ENCODE measurements at regions not wholly inside any gene's neighbourhood (a gene's known extent, or its start where the extent isn't known, plus 50 kb on each side); places are given as distances from the start of the nearest gene placed in this dataset.

DNA sequence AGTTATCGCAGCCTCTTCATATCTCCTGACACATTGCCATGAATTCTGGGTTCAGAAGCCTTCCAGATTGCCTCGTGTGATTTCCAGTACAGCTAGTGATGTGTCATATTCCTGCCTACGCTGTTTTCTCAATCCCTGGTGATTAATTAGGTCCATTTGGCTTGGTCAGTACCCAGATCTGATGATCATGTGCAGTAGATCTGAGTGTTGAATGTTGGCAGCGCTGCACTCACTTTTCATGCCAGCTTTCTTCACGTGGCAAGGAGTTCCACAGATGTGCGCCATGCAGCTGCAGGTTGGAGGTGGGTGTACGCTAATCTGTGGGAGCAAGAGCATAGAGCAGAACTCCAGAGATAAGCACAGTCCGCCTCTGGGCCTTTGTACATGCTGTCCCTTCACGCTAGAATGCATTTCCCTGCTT, 86.9 kb upstream of the COL6A5 start:
- H3K4me3 ChIP-seq, result no peak overlapping the region
- ATAC-seq (peak; percentile 60 to 77 (median 66)), DNase-seq (peak in 4 of 5 donors; percentile 14 to 39 (median 24))
- TF ChIP-seq, protein P1, sequence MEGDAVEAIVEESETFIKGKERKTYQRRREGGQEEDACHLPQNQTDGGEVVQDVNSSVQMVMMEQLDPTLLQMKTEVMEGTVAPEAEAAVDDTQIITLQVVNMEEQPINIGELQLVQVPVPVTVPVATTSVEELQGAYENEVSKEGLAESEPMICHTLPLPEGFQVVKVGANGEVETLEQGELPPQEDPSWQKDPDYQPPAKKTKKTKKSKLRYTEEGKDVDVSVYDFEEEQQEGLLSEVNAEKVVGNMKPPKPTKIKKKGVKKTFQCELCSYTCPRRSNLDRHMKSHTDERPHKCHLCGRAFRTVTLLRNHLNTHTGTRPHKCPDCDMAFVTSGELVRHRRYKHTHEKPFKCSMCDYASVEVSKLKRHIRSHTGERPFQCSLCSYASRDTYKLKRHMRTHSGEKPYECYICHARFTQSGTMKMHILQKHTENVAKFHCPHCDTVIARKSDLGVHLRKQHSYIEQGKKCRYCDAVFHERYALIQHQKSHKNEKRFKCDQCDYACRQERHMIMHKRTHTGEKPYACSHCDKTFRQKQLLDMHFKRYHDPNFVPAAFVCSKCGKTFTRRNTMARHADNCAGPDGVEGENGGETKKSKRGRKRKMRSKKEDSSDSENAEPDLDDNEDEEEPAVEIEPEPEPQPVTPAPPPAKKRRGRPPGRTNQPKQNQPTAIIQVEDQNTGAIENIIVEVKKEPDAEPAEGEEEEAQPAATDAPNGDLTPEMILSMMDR (IDR thresholded peaks at IDR 0.05), result no peak
- no peak for TF ChIP-seq POLR2A (IDR thresholded peaks at IDR 0.05)
- WGBS, 4 donors, result 44 to 59% (median 53%) methylated on average over 9 of the region's 9 CpGs
- peaks cover 0 to 6% (median 0%) of the 10 kb centered on the region in 9 donors for H3K27me3 ChIP-seq
- H3K27ac ChIP-seq, result peak overlapping the region in 4 of 12 donors; percentile 22 to 75 (median 49)
- intact Hi-C loops (cut with DNase I), result no loop called here
- H3K36me3 ChIP-seq, result no peaks in the 10 kb centered on the region
- H3K4me1 ChIP-seq, result peaks cover 0 to 28% (median 2%) of the 10 kb centered on the region in 12 donors
- H3K9me3 ChIP-seq, result no peaks in the 10 kb centered on the region

DNA sequence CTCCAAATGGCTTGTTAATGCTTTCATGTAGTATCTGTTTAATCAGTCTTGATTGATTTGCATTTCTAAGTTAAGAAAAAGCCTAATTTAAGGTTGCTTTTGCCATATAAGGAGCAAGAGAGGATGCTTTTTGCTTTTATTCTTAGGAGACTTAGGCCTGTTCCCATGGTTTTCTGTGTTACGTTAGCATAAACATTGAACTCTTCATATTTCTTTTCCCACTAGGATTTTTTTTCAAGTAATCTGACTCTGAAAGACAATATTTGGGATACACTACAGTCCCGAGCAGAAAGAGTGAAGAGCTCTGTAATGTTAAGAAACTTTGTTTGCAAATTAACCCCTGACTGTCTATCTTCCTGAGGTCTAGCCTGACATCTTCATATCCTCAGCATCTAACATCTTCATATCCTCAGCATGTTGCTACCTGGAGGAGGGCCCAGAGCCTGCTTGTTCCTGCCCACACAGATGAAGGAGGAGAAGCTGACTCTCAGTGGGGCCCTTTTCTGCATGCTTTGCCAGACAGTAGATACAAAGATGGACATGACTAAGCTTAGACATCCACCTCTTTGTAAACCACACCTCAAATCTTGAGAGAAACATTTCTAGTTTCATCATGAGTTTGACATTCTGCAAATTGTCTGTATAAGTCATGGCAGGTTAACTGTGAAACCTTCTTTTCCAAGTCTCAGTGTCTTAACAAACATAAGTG, 86.2 kb upstream of the COL6A5 start:
- TF ChIP-seq, protein P1 (IDR thresholded peaks at IDR 0.05), result no peak
- TF ChIP-seq POLR2A (IDR thresholded peaks at IDR 0.05), result no peak
- ATAC-seq, result peak in 3 of 4 donors; percentile 27 to 44 (median 29)
- Histone ChIP-seq H3K9me3 (no peaks in the 10 kb centered on the region), H3K4me1 (peaks cover 0 to 28% (median 2%) of the 10 kb centered on the region in 12 donors), H3K36me3 (no peaks in the 10 kb centered on the region), H3K27me3 (peaks cover 0 to 6% (median 0%) of the 10 kb centered on the region in 9 donors), H3K4me3 (no peak overlapping the region), H3K27ac (peak overlapping the region in 4 of 12 donors; percentile 22 to 75 (median 49))
- WGBS, 4 donors, result 46 to 68% (median 54%) methylated on average over 2 of the region's 2 CpGs
- DNase-seq, result no peak
- intact Hi-C loops (cut with DNase I), result no loop called here

DNA sequence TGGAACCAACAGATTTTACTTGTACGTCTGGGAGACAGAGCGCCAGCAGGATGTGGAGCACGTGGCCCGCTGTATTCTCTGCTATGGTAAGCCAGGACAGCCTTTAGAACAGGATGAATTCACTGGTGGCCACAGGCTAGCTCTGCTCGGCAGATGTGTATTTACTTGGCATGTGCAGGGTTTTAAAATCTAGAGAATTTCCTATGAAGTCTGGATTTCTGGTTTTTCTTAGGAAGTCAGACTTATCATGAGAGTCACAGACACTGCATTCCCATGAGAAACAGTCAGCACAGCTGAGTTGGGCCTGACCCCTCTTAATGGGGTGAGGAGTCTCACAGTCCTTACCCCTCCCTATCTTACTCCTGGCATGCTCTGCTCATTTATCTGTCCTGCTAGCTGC, 84.6 kb upstream of the COL6A5 start:
- ATAC-seq (peak in 3 of 4 donors; percentile 35 to 71 (median 63)), DNase-seq (peak in 4 of 5 donors; percentile 21 to 34 (median 29))
- intact Hi-C loops (cut with DNase I), result no loop called here
- Histone ChIP-seq H3K9me3 (no peaks in the 10 kb centered on the region), H3K4me1 (peaks cover 0 to 28% (median 2%) of the 10 kb centered on the region in 12 donors), H3K4me3 (no peak overlapping the region), H3K27ac (peak overlapping the region in 3 of 12 donors; percentile 3 to 75 (median 44)), H3K36me3 (no peaks in the 10 kb centered on the region), H3K27me3 (peaks cover 0 to 6% (median 0%) of the 10 kb centered on the region in 9 donors)
- TF ChIP-seq, protein P1 (IDR thresholded peaks at IDR 0.05), result no peak
- TF ChIP-seq POLR2A (IDR thresholded peaks at IDR 0.05), result no peak
- WGBS, 4 donors, result 51 to 64% (median 61%) methylated on average over 5 of the region's 5 CpGs

DNA sequence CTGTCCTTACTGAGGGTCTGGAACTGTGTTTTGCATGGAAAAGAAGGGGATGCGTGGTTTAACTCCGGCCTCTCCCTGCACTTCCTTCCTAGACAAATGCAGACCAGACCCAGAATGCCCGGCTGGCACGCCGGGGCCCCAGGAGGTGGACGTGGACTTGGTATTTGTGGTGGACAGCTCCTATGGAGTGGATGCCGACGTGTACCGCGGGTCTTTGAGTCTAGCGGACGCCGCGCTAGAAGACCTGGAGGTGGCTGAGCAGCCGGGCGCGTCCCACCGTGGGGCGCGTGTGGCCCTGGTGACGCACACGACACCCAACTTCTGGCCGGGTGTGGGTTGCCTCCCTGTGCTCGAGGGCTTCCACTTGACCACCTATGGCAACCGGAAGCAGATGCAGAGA, 81.8 kb upstream of the COL6A5 start:
- intact Hi-C loops (cut with DNase I), result no loop called here
- 90 to 96% (median 96%) methylated on average over 20 to 25 of the region's 25 CpGs for whole genome bisulfite sequencing, 4 donors
- DNase-seq, result peak in 1 of 5 donors; percentile 54

More for the DNA sequence above, 81.8 kb upstream of the COL6A5 start:
- Histone ChIP-seq H3K4me3 (no peak overlapping the region), H3K36me3 (no peaks in the 10 kb centered on the region), H3K4me1 (peaks cover 0 to 16% (median 2%) of the 10 kb centered on the region in 12 donors), H3K27ac (no peak overlapping the region), H3K9me3 (no peaks in the 10 kb centered on the region), H3K27me3 (no peaks in the 10 kb centered on the region)
- TF ChIP-seq, protein P1 (IDR thresholded peaks at IDR 0.05), result no peak
- no peak for TF ChIP-seq POLR2A (IDR thresholded peaks at IDR 0.05)
- ATAC-seq, result no peak

Measured in heart left ventricle (tissue), 16 donors.